ENCODE measurements at regions not wholly inside any gene's neighbourhood (a gene's known extent, or its start where the extent isn't known, plus 50 kb on each side); places are given as distances from the start of the nearest gene placed in this dataset.

DNA sequence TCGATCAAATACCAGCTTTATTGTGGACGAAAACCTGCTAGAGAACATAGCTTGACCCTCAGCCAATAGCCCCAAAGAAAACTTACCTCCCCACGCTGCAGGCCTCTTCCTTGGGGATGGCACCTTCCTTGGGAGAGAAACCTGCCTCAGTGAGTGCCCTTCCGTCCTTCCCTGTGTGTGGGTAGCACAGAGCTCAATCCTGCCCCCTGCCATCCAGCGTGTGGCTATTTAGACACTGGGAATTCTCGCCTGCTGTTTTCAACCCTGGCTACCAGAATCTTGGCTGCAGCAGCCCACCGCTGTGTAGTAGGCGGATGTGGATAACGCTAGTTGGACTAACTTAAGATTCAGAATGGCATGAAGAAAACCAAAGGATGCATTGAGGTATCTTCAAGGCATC, 238.2 kb downstream of the TEX36 start:
- H3K4me3 ChIP-seq (ENCODE audit: low read length, poor library complexity, severe bottlenecking), result no peak overlapping the region
- no peak for TF ChIP-seq EZH2phosphoT487 (IDR thresholded peaks at IDR 0.05; ENCODE audit: borderline replicate concordance)
- TF ChIP-seq, protein P1, sequence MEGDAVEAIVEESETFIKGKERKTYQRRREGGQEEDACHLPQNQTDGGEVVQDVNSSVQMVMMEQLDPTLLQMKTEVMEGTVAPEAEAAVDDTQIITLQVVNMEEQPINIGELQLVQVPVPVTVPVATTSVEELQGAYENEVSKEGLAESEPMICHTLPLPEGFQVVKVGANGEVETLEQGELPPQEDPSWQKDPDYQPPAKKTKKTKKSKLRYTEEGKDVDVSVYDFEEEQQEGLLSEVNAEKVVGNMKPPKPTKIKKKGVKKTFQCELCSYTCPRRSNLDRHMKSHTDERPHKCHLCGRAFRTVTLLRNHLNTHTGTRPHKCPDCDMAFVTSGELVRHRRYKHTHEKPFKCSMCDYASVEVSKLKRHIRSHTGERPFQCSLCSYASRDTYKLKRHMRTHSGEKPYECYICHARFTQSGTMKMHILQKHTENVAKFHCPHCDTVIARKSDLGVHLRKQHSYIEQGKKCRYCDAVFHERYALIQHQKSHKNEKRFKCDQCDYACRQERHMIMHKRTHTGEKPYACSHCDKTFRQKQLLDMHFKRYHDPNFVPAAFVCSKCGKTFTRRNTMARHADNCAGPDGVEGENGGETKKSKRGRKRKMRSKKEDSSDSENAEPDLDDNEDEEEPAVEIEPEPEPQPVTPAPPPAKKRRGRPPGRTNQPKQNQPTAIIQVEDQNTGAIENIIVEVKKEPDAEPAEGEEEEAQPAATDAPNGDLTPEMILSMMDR (conservative IDR thresholded peaks at IDR 0.05; ENCODE audit: low read length), result no peak
- H3K27me3 ChIP-seq (ENCODE audit: insufficient read depth, low read length, poor library complexity, severe bottlenecking), result no peaks in the 10 kb centered on the region
- H2AFZ ChIP-seq (ENCODE audit: low read length), result no peak overlapping the region
- no peaks in the 10 kb centered on the region for H3F3A ChIP-seq (ENCODE audit: low read depth)
- no peaks in the 10 kb centered on the region for H3K9me2 ChIP-seq (replicated peaks; ENCODE audit: low read depth, low read length)
- no peaks in the 10 kb centered on the region for H3K79me2 ChIP-seq (ENCODE audit: insufficient read depth, low read length)
- H3K4me1 ChIP-seq (ENCODE audit: insufficient read depth, low read length, poor library complexity, severe bottlenecking), result no peaks in the 10 kb centered on the region
- no peaks in the 10 kb centered on the region for H3K36me3 ChIP-seq (ENCODE audit: insufficient read depth, low read length)
- H3K4me2 ChIP-seq (ENCODE audit: low read depth, low read length, poor library complexity, severe bottlenecking), result no peak overlapping the region
- no peaks in the 10 kb centered on the region for H4K20me1 ChIP-seq (ENCODE audit: insufficient read depth, low read length, poor library complexity, severe bottlenecking)
- peaks cover 12% of the 10 kb centered on the region; the same call in 1 of the 2 replicates for H3K9me3 ChIP-seq (ENCODE audit: insufficient read depth, low read depth, low read length)
- no peak overlapping the region for H3K9ac ChIP-seq (ENCODE audit: low read depth, low read length, poor library complexity, severe bottlenecking)

GRCh38 chr10:125442856-125443540, 240.0 kb downstream of the TEX36 start:
- Histone ChIP-seq H3K4me1 (ENCODE audit: insufficient read depth, low read length, poor library complexity, severe bottlenecking) (no peaks in the 10 kb centered on the region), H3K79me2 (ENCODE audit: insufficient read depth, low read length) (no peaks in the 10 kb centered on the region), H3K4me2 (ENCODE audit: low read depth, low read length, poor library complexity, severe bottlenecking) (no peak overlapping the region), H3K9ac (ENCODE audit: low read depth, low read length, poor library complexity, severe bottlenecking) (no peak overlapping the region), H3K9me2 (replicated peaks; ENCODE audit: low read depth, low read length) (no peaks in the 10 kb centered on the region), H3F3A (ENCODE audit: low read depth) (no peaks in the 10 kb centered on the region), H3K4me3 (ENCODE audit: low read length, poor library complexity, severe bottlenecking) (no peak overlapping the region), H4K20me1 (ENCODE audit: insufficient read depth, low read length, poor library complexity, severe bottlenecking) (no peaks in the 10 kb centered on the region), H2AFZ (ENCODE audit: low read length) (no peak overlapping the region), H3K27me3 (ENCODE audit: insufficient read depth, low read length, poor library complexity, severe bottlenecking) (no peaks in the 10 kb centered on the region), H3K9me3 (ENCODE audit: insufficient read depth, low read depth, low read length) (peaks cover 12% of the 10 kb centered on the region; the same call in 1 of the 2 replicates), H3K36me3 (ENCODE audit: insufficient read depth, low read length) (no peaks in the 10 kb centered on the region)
- TF ChIP-seq, protein P1 (conservative IDR thresholded peaks at IDR 0.05; ENCODE audit: low read length), result no peak
- no peak for TF ChIP-seq EZH2phosphoT487 (IDR thresholded peaks at IDR 0.05; ENCODE audit: borderline replicate concordance)

GRCh38 chr10:125441151-125441550, 241.8 kb downstream of the TEX36 start:
- Histone ChIP-seq H3K79me2 (ENCODE audit: insufficient read depth, low read length) (no peaks in the 10 kb centered on the region), H3K4me2 (ENCODE audit: low read depth, low read length, poor library complexity, severe bottlenecking) (no peak overlapping the region), H2AFZ (ENCODE audit: low read length) (no peak overlapping the region), H3K4me3 (ENCODE audit: low read length, poor library complexity, severe bottlenecking) (no peak overlapping the region), H3K27me3 (ENCODE audit: insufficient read depth, low read length, poor library complexity, severe bottlenecking) (no peaks in the 10 kb centered on the region), H3K9ac (ENCODE audit: low read depth, low read length, poor library complexity, severe bottlenecking) (no peak overlapping the region), H3K9me3 (ENCODE audit: insufficient read depth, low read depth, low read length) (peaks cover 12% of the 10 kb centered on the region; the same call in 1 of the 2 replicates), H4K20me1 (ENCODE audit: insufficient read depth, low read length, poor library complexity, severe bottlenecking) (no peaks in the 10 kb centered on the region), H3K9me2 (replicated peaks; ENCODE audit: low read depth, low read length) (no peaks in the 10 kb centered on the region), H3F3A (ENCODE audit: low read depth) (no peaks in the 10 kb centered on the region), H3K4me1 (ENCODE audit: insufficient read depth, low read length, poor library complexity, severe bottlenecking) (no peaks in the 10 kb centered on the region), H3K36me3 (ENCODE audit: insufficient read depth, low read length) (no peaks in the 10 kb centered on the region)
- TF ChIP-seq, protein P1 (conservative IDR thresholded peaks at IDR 0.05; ENCODE audit: low read length), result no peak
- TF ChIP-seq EZH2phosphoT487 (IDR thresholded peaks at IDR 0.05; ENCODE audit: borderline replicate concordance), result no peak
